IMR-90 (cell line): ENCODE measurements at regions not wholly inside any gene's neighbourhood (a gene's known extent, or its start where the extent isn't known, plus 50 kb on each side); places are given as distances from the start of the nearest gene placed in this dataset.

Experiments used
- BHLHE40 ChIP-seq: fragments of 150-350 bp; IDR thresholded peaks from 2 replicates; pipeline ENCODE4 v1.6.1; 2016; ENCODE audit warnings: mild to moderate bottlenecking, low read depth, low read length
- CEBPB ChIP-seq: IDR thresholded peaks from 2 replicates; pipeline ENCODE4 v1.6.1; 2012; ENCODE audit warnings: low read depth, low read length, improper control_type of control experiment
- FOS ChIP-seq: fragments of 150-350 bp; IDR thresholded peaks from 2 replicates; pipeline ENCODE4 v1.6.1; 2016; ENCODE audit warnings: low read depth, low read length
- MAZ ChIP-seq: IDR thresholded peaks from 2 replicates; pipeline ENCODE4 v1.6.1; 2012; ENCODE audit warnings: low read depth, mild to moderate bottlenecking, low read length, improper control_type of control experiment, moderate library complexity, borderline replicate concordance
- MXI1 ChIP-seq: IDR thresholded peaks from 2 replicates; pipeline ENCODE4 v1.6.1; 2012; ENCODE audit warnings: low read depth, mild to moderate bottlenecking, low read length, moderate library complexity, borderline replicate concordance
- NFE2L2 ChIP-seq: fragments of 150-350 bp; IDR thresholded peaks from 2 replicates; pipeline ENCODE4 v1.6.1; 2016; ENCODE audit warnings: low read depth, mild to moderate bottlenecking, low read length
- POLR2A ChIP-seq: IDR thresholded peaks from 2 replicates; pipeline ENCODE4 v1.6.1; 2012; ENCODE audit warnings: mild to moderate bottlenecking, low read depth, low read length
- RAD21 ChIP-seq: IDR thresholded peaks from 2 replicates; pipeline ENCODE4 v1.6.1; 2012; ENCODE audit warnings: low read length, improper control_type of control experiment
- RCOR1 ChIP-seq: IDR thresholded peaks from 2 replicates; pipeline ENCODE4 v1.6.1; 2012; ENCODE audit warnings: mild to moderate bottlenecking, low read length, improper control_type of control experiment; ENCODE audit not compliant: insufficient replicate concordance
- SMC3 ChIP-seq: fragments of 150-350 bp; IDR thresholded peaks from 2 replicates; pipeline ENCODE4 v1.6.1; 2016; ENCODE audit warnings: low read depth, mild to moderate bottlenecking, antibody characterized with exemption, low read length, moderate library complexity
- USF2 ChIP-seq: fragments of 150-350 bp; IDR thresholded peaks from 2 replicates; pipeline ENCODE4 v1.6.1; 2017; ENCODE audit warnings: mild to moderate bottlenecking, antibody characterized with exemption, low read length, low read depth
- TF ChIP-seq, protein P1 (sequence below): conservative IDR thresholded peaks from 2 replicates; pipeline ENCODE4 v1.5.1; 2012; ENCODE audit warnings: mild to moderate bottlenecking, low read depth, low read length, improper control_type of control experiment
- TF ChIP-seq, protein P2 (sequence below): fragments of 150-350 bp; IDR thresholded peaks from 2 replicates; pipeline ENCODE4 v1.6.1; 2016; ENCODE audit warnings: low read depth, mild to moderate bottlenecking, low read length, moderate library complexity, borderline replicate concordance

DNA sequence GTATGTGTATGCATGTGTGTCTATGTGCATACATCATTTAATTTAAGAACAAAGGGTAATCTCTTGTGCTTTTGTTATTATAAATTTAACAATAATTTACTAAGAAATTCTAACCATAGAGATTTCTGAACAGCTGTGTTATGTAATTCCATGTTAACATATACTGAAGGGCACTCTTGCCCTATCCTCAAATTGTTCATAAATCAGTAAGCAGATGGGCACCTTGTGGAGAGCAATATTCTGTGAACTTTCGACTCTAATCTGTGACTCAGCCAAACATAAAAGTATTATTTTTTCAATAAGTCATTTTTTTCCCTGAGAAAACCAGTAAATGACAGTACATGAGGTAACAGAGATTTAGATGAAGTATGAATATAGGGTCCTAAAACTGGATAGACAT lies 938.3 kb upstream of the CRIM1 start:
- TF ChIP-seq, protein P1, sequence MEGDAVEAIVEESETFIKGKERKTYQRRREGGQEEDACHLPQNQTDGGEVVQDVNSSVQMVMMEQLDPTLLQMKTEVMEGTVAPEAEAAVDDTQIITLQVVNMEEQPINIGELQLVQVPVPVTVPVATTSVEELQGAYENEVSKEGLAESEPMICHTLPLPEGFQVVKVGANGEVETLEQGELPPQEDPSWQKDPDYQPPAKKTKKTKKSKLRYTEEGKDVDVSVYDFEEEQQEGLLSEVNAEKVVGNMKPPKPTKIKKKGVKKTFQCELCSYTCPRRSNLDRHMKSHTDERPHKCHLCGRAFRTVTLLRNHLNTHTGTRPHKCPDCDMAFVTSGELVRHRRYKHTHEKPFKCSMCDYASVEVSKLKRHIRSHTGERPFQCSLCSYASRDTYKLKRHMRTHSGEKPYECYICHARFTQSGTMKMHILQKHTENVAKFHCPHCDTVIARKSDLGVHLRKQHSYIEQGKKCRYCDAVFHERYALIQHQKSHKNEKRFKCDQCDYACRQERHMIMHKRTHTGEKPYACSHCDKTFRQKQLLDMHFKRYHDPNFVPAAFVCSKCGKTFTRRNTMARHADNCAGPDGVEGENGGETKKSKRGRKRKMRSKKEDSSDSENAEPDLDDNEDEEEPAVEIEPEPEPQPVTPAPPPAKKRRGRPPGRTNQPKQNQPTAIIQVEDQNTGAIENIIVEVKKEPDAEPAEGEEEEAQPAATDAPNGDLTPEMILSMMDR, result no peak
- TF ChIP-seq RAD21, result no peak
- TF ChIP-seq POLR2A, result no peak
- no peak for TF ChIP-seq MXI1
- no peak for TF ChIP-seq FOS
- no peak for TF ChIP-seq BHLHE40
- no peak for TF ChIP-seq NFE2L2
- no peak for TF ChIP-seq CEBPB
- no peak for TF ChIP-seq MAZ
- TF ChIP-seq, protein P2, sequence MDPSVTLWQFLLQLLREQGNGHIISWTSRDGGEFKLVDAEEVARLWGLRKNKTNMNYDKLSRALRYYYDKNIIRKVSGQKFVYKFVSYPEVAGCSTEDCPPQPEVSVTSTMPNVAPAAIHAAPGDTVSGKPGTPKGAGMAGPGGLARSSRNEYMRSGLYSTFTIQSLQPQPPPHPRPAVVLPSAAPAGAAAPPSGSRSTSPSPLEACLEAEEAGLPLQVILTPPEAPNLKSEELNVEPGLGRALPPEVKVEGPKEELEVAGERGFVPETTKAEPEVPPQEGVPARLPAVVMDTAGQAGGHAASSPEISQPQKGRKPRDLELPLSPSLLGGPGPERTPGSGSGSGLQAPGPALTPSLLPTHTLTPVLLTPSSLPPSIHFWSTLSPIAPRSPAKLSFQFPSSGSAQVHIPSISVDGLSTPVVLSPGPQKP, result no peak
- TF ChIP-seq SMC3, result no peak
- TF ChIP-seq RCOR1, result no peak
- no peak for TF ChIP-seq USF2
